UCSD-AML1 (cell line): ENCODE measurements at regions not wholly inside any gene's neighbourhood (a gene's known extent, or its start where the extent isn't known, plus 50 kb on each side); places are given as distances from the start of the nearest gene placed in this dataset.

Experiments used
- DNase-seq: peaks from one replicate; lab custom pipeline; 2025; ENCODE audit not compliant: unreplicated experiment; lab: John Stamatoyannopoulos, UW

DNA sequence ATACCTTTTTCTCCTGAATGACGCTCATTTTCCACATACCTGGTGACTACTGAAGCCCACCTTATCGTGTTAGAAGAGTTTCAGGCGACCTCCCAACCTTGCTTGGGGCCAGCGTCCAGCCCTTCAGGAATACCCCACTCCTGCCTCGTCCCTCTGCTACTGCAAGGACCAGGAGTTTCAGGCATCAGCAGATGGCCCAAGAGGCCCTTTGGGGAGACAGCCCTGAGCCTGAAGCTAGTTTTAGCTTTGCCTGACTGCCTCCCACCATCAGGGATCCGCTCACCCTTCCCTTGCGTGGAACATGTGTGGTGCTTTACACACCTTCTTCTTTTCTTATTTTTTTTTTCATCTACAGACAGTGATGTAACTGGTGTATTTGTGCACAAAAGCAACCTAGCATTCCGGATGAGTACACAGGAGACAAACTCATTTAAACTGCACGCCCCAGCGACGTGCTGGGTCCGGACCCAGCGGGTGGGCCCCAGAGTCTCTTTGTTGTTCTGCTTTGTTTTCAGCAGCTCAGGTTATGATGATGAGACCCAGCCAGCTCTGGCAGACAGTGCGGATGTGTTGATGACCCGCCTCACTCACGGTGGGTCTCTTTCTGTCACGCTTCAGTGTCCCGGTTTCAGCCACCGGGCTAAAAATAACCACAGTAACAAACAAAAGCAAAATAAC lies 242.4 kb downstream of the C16orf95 start:
- DNase-seq: no peak

DNA sequence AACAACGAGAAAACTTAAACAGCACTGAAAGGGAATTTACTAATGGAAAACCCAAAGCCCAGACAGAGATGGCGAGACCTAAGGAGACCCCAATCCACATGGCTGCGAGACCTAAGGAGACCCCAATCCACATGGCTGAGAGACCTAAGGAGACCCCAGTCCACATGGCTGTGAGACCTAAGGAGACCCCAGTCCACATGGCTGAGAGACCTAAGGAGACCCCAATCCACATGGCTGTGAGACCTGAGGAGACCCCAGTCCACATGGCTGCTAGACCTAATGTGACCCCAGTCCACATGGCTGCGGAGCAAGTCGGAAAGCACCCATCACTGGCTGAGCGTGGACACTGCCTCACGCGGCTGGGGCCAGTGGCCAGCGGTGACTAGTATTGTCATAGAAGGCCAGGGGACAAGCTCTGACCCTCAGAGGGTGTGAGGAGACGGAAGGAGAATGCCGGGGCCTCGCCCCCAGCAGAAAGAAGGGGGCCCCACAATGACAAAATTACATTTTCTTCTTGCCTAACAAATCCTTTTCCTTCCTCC lies 241.8 kb downstream of the C16orf95 start:
- no peak for DNase-seq

DNA sequence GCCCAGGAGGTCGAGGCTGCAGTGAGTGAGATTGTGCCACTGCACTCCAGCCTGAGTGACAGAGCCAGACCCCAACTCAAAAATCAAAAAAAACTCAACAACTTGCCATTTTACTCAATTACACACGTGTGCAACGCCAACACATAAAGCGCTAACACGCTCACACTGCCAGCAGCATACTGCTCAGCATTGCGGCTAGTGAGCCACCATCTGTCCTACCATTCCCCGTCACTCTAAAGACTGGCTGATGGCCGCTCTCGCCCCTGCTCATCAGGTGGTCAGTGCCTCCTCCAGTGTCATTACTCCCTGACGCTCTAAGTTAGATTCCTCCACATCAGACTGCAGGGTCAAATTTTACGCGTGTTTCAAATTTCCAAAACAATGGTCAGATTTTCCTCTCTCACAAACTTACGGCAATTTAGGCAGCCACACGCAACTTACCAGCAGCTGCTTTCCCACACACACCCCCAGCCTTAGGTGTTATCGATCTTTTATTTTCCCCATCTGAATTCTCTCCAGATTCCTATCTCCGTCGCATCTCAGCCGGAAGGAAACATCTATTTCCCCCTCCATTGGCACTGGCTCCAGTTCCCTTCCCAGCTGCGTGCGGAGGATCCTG lies 240.8 kb downstream of the C16orf95 start:
- DNase-seq: no peak

DNA sequence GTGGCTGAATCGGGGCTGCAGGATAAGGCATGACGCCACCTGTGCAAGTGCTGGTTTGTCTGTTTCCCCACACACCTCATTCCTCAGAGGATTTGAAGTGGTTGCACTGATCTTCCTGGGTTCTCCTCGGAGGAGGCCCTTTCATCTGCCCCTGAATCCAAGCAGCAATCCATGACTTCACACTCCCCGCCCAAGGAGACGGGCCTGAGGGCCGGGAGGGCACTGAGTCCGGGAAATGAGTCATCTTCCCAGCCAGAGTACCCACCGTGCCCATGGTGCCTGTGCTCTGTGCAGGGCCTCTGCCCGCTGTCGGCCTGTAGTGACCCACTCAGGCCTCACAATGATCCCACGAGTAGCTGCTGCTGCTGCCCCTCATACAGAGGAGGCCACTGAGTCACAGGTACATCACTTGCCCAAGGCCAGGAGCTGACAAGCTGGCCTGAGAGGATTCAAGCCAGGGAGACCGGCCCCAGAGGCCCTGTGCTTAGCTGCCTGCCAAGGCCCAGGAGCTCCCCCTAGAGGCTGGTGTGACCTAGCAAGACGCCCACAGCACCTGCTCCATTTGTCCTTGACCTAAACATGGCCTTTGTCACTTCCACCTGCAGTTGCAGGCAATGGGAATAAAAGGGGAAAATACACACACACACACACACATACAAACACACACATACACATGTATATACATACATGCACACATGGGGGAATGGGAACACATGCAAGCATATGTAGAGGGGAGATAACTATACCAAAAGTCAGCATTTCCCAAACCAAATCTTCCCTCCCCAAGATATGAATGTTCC lies 240.0 kb downstream of the C16orf95 start:
- DNase-seq: peak; percentile 75

DNA sequence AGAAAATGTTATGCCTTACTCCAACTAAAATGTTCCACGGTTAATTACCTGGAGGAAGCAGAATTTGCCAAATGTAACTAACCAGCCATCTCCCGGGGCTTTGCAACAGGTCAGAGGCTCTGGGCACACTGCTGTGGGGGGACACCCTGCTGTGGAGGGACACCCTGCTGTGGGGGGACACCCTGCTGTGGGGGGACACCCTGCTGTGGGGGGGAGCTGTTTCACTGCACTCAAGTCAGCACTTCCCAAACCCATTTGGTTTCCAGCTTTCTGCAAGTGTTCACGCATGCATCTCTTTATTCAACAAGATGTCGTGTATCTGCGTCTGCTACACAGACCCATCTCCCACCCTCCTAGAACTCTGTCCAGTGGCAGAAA lies 239.5 kb downstream of the C16orf95 start:
- DNase-seq: no peak

DNA sequence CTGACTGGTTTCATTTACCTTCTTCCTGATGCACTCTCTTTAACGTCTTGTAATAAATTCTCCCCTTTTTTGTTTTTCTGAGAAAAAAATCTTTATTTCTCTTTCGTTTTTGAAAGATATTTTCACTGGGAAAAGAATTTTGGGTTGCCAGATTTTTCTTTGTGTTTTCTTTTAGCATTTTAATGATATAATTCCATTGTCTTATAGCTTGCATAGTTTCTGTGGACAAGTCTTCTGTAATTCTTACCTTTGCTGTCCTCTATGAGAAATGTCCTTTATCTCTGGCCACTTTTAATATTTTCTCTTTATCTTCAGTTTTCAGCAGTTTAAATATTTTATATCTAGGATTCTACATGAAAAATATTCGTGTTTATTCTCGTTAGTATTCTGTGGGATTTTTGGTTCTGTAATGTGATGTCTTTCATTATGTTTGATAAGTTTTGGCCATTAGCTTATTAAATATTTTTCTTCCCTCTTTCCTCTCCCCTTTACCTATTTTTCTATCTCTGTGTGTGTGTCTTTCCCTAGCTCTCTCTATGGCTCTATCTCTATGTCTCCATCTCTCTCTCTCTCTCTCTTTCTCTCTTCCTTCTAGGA lies 236.5 kb downstream of the C16orf95 start:
- DNase-seq: no peak

DNA sequence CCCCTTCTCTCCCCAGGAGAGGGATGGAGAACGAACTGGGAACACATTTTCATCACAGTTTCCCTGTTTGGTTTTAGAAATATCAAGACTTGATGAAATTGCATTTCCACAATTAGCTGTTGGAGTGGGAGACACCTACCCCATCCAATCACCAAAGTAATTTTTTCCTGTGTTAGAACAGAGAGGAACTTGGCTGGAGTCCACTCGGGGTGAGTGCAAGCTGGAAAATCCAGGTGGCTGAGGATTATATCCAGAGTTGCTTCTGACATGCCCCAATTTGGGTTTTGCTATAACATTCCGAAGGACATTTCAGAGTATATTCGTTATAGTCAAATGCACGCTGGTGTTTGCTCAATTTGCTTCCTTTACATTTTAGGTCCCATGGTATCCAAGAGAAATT lies 231.8 kb downstream of the C16orf95 start:
- DNase-seq: no peak

DNA sequence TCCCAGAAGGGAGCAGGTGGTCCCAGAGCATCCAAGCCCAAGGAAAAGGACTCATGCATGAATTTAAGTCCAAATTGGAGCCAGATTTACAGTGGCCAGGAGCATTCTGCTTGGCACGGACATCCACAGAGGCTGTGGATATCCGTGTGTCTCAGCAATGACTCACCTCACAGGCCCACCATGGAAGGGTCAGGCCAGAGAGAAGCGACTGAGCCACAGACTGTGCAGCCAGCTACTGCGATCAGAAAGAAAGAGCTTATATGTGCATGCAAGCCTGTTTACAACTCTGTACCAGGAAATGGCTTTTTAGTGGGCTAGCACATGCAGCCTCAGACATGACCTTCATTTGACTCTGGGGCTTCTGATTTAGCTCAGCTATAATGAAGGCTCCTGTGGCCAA lies 231.0 kb downstream of the C16orf95 start:
- DNase-seq: no peak

DNA sequence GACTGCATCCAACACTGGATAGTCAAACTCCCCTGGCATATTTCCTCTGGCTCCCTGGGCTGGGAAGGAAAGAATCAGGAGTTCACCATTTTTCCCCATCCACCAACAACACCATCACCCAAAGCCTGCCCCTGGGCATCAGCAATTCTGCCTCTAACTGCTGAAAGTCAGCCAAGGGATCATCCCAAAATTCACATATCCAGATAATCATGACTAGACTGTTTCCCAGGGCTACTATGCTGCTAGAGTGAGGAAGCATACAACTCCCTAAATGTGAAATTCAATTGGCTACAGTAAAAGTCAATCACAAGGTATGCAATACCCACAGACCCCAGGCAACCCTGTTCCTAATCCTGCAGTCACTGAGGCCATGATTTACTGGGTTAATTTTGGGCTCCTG lies 230.6 kb downstream of the C16orf95 start:
- no peak for DNase-seq

DNA sequence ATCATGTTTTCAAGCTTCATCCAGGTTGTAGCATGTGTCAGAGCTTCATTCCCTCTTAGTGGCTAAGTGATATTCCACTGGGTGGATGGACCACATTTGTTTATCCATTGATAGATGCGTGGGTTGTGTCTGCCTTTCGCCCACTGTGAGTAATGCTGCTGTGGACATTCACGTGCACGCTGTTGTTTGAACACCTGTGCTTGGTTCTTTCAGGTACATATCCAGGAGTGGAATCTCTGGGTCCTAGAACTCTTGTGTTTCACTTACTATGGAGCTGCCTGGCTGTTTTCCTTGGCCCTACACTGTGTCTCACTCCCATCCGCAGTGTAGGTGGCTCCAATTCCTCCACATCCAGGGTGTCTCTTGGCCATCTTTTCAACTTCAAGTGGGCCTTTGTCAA lies 224.2 kb downstream of the C16orf95 start:
- no peak for DNase-seq

DNA sequence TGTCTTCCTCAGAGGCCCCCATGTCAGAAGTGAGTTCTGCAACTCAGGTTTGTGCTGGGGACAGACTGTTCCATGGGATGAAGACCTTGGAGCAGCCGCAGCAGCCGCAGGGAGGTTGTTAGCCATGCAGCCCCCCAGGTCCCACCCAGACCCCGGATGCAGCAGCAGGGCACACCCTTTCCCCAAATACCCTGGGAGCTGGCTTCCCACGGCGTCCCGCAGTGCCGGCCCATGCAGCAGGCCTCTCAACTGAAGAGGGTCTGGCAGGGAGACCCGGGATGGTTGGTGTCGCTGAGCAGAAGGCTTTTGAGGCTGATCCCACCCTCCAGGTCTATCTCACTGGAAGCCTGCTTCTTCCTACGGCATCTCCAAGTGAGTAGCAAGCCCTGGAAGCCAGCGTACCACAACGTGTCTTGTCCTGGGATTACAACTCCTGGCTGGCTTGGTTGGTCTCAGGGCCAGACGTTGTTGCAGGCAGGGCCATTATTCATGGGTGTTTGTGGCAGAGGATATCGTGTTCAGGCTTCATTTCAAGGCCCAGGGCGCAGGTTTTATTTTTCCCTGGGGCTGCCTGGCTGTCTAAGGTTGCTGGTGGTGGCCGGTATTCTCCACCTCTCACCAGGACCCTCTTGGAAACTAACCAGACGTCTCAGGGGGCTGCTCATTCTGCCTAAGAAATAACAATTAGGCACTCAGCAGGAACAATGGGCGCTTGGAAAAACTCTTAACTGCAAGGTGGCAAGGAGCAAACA lies 223.2 kb downstream of the C16orf95 start:
- DNase-seq: no peak

DNA sequence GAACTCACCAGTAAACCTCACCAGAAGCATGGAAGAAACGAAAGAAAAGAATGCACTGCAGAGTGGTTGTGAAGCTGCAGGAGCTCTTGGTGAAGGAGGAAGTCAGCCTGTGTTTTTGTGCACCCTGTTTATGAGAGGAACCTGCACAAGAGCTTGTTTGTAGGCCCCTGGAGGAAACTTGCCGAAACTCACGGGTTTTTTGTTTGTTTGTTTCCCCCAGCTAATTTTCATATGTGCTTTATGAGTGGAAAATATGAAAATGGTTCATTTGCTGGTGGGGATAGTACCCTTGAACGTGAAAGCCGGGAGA lies 222.7 kb downstream of the C16orf95 start:
- DNase-seq: no peak

DNA sequence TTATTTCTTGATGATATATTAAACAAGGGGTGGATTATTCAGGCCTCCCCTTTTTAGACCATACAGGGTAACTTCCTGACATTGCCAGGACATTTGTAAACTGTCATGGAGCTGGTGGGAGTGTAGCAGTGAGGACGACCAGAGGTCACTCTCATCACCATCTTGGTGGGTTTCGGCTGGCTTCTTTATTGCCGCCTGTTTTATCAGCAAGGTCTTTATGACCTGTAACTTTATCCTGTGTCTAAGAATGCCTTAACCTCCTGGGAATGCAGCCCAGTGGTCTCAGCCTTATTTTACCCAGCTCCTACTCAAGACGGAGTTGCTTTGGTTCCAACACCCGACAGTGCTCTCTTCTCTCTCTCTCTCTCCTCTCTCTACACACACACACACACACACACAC lies 221.9 kb downstream of the C16orf95 start:
- no peak for DNase-seq

DNA sequence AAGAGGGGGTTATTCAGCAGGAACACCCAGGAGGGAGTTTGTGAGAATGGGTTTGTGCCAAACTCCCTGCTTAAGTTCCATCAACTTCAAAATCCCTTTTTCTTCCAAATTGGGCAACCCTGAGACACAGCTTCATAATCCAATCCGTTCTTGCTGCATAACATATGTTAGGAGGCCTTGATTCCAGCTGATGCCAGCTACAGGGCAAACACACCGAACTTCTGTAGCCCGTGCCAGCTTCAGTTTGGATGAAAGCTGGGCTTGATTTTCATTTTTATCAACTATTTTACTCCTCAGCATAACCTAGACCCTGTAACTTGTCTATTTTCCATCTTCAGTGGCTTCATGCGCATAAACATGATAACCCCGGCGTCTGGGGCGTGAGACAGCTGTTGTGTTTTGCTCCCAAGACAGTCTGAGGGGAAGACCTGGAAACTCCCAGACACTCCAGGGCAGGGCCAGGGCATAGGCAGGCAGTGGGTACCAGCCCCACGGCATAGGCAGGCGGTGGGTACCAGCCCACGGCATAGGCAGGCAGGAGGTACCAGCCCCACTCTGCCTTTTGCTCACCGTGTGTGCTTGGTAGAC lies 220.4 kb downstream of the C16orf95 start:
- no peak for DNase-seq

DNA sequence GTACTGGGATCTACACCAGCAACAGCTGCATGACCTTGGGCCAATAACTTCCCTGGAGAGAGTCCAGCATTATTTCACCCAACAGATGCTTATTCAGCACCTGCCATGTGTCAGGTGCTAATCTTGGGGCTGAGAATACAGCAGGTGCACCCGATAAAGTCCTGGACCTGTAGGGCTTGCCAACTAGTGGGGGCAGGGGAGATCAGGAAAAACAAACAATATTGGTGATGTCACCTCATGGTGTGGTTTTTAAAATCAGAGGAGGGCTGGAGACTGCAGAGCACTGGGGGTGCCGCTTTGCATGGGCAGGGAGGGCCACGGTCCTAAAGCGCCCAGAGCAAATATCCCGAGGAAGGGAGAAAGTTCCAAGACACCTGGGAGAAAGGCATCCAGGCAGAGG lies 218.8 kb downstream of the C16orf95 start:
- DNase-seq: no peak

DNA sequence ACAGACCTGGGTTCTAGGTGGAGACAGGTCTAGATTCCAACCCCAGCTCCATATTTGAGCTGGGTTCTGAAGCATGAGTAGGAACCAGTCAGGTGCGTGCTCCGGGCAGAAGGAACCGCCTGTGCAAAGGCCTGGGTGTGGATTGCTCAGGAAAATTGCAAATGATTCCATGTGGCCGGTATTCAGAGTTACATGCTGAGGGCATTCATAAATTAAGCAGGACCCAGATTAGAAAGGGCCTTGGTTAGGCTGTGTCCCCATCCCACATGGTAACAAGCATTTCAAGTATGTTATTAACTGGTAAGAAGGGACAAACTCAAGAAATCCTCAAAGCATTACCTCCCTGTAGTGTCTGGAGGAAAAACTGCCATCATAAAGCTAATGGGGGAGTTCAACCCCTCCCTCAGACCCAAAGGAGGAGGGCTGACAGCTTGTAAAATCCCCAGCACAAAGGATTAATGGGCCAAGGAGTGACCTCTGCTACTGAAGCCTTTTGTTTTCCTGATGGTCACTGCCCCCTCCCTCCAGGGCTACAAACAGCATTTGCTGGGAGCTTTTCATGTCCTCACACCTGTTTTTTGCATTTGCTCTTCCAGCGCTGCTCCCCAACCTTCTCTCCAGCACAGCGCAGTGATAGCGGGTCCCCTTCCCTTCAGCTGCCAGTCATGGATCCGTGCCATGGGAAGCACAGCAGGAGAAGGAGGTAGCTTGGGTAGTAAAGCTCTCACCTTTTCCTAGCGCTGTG lies 218.0 kb downstream of the C16orf95 start:
- DNase-seq: no peak

DNA sequence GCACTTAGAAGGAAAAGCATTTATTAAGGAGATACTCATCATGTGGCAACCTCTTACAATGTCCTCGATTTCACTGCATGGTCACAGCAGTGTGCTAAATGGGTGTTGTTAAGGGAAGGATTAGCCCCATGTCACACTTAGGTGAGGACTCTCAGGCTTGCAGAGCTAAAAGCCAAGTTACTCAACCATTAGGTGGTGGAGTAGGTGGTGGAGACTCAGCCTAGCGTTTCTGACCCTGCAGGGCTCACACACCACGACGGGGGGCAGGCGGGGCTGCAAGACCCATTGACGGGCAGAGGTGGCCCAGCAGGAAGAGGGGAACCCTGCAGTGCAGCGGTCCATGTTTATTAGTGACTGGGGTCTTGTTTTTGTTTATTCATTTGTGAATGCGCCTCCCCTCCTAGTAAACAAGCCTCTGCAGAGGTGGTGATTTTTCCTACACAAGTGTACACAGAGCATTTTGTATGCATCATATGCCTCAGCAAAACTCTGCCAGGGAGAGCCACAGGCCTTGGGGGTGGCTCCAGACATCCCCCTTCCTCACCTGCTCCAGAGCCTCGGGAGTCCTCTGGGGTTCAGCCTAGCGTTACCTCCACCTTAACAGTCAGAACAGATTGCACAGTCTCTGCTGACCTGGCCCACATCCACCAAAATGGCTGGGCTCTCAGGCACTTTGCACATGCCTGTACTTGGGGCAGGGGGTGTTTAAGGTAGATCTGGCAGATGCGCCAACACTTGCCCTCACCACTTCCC lies 216.7 kb downstream of the C16orf95 start:
- no peak for DNase-seq

DNA sequence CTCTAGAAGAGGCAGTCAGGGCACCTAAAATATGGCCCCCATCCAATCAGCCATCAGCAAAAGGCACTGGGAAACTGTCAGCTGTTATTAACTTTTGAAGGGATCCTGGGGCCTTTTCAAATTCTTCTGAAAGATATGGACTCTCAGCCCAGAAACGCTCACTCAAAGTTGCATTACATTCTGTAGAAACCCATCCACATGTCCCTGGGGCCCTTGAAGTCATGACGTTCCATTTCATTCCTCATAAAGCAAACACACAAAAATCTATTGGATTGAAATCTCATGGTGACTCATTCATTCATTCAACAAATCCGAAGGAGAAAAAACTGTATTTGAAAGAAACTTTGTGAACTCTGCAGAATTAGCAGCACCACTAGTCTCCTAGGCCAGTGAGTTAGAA lies 215.3 kb downstream of the C16orf95 start:
- no peak for DNase-seq

DNA sequence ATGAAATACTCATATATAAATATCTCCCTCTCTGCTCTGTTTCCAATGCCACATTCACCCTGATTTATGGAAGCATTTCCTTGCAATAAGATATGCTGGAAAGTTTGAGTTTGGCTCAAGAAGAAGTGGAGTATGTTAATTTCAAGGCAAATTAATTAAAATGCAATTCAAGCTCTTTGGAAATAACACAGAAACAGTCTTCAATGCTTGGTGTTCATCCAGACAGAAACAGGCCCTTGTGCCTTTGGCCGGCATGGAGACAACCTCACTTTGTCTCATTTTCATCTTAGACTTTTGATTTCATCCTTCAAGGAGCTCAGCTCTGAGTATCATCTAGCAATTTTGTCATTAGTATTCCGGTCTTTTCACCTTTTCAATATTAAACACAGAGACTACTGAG lies 210.0 kb downstream of the C16orf95 start:
- no peak for DNase-seq
